HepG2 (cell line): ENCODE measurements at regions not wholly inside any gene's neighbourhood (a gene's known extent, or its start where the extent isn't known, plus 50 kb on each side); places are given as distances from the start of the nearest gene placed in this dataset.

Source experiments
- NFKB2 ChIP-seq: sonication (generic); formaldehyde crosslinking; IDR thresholded peaks from 2 replicates; pipeline ENCODE4 v1.4.0; 2020; ENCODE audit warnings: missing genetic modification reagents, borderline replicate concordance
- NR3C1 ChIP-seq: sonication (generic); formaldehyde crosslinking; IDR thresholded peaks from 2 replicates; pipeline ENCODE4 v1.4.0; 2020; ENCODE audit warnings: missing genetic modification reagents
- TAF1 ChIP-seq: sonication (generic); formaldehyde crosslinking; IDR thresholded peaks from 2 replicates; pipeline ENCODE4 v1.4.0; 2020; ENCODE audit warnings: missing genetic modification reagents
- ZBTB7A ChIP-seq: sonication (generic); formaldehyde crosslinking; IDR thresholded peaks from 2 replicates; pipeline ENCODE4 v1.8.0; 2022; ENCODE audit warnings: mild to moderate bottlenecking, missing genetic modification reagents
- ZC3H4 ChIP-seq: sonication (generic); formaldehyde crosslinking; IDR thresholded peaks from 2 replicates; pipeline ENCODE4 v1.4.0; 2020; ENCODE audit warnings: missing genetic modification reagents, borderline replicate concordance
- ZNF3 ChIP-seq: IDR thresholded peaks from 2 replicates; pipeline ENCODE4 v1.7.0; 2017; ENCODE audit warnings: inconsistent platforms

DNA sequence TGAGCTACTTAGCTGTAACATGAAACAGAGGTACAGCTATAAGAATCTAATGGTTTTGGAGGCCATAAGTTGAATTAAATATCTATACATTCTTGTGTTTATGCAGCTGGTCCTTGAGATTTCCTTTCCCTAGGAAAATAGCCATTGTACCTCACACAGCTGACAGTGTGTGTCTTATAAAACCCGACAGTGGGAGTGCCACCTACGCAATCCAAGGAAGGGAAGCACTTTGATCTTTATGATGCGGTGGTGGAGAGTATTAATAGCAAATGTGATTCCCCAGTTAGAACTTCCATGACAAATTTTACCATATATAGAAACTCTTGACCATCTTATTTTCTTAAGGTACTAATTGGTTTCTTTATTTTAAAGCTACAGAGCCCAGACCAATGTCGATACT, 149.5 kb downstream of the TMEM200A start:
- TF ChIP-seq NR3C1 (CRISPR knock-in tag), result no peak
- TF ChIP-seq ZNF3 (CRISPR knock-in tag), result no peak
- TF ChIP-seq NFKB2 (CRISPR knock-in tag), result no peak
- no peak for TF ChIP-seq TAF1 (CRISPR knock-in tag)
- no peak for TF ChIP-seq ZC3H4
- TF ChIP-seq ZBTB7A (CRISPR knock-in tag), result no peak
